HFFc6 (cell line): ENCODE measurements at regions not wholly inside any gene's neighbourhood (a gene's known extent, or its start where the extent isn't known, plus 50 kb on each side); places are given as distances from the start of the nearest gene placed in this dataset.

Source experiments
- DNase-seq: peaks from one replicate; pipeline ENCODE4 v3.0.0-alpha.2; 2018
- H3K27ac Mint-ChIP-seq: 2 replicates; pipeline ENCODE4 v1.8.0; 2020; ENCODE audit warnings: mild to moderate bottlenecking, mixed read lengths
- H3K27me3 Mint-ChIP-seq: 2 replicates; pipeline ENCODE4 v1.8.0; 2021; ENCODE audit warnings: mild to moderate bottlenecking, moderate library complexity, mixed read lengths; ENCODE audit not compliant: insufficient read depth
- H3K36me3 Mint-ChIP-seq: 2 replicates; pipeline ENCODE4 v1.8.0; 2021; ENCODE audit warnings: low read depth, mixed read lengths
- H3K4me1 Mint-ChIP-seq: 2 replicates; pipeline ENCODE4 v1.8.0; 2020; ENCODE audit warnings: low read depth, mixed read lengths
- H3K4me3 Mint-ChIP-seq: 2 replicates; pipeline ENCODE4 v1.8.0; 2020; ENCODE audit warnings: mild to moderate bottlenecking, moderate library complexity, mixed read lengths
- H3K9me3 Mint-ChIP-seq: 2 replicates; pipeline ENCODE4 v1.8.0; 2020; ENCODE audit warnings: mild to moderate bottlenecking, mixed read lengths
- CTCF ChIP-seq: fragments of 200-600 bp; sonication (generic); IDR thresholded peaks from 2 replicates; pipeline ENCODE4 v1.5.0; 2021; ENCODE audit warnings: antibody characterized with exemption, mild to moderate bottlenecking

GRCh38 chr1:103958699-103959098, 209.0 kb downstream of the AMY1C start:
- no peak overlapping the region for H3K27ac Mint-ChIP-seq
- H3K27me3 Mint-ChIP-seq: no peaks in the 10 kb centered on the region
- H3K4me3 Mint-ChIP-seq: no peak overlapping the region
- TF ChIP-seq CTCF: no peak
- no peak for DNase-seq
- H3K9me3 Mint-ChIP-seq: peaks cover 33% of the 10 kb centered on the region
- H3K4me1 Mint-ChIP-seq: no peaks in the 10 kb centered on the region
- H3K36me3 Mint-ChIP-seq: no peaks in the 10 kb centered on the region; the same call in 1 of the 2 replicates

GRCh38 chr1:103959565-103959964, 209.9 kb downstream of the AMY1C start:
- Mint-ChIP-seq H3K27me3 (no peaks in the 10 kb centered on the region), H3K27ac (no peak overlapping the region), H3K4me1 (no peaks in the 10 kb centered on the region), H3K4me3 (no peak overlapping the region), H3K36me3 (no peaks in the 10 kb centered on the region; the same call in 1 of the 2 replicates), H3K9me3 (peaks cover 29% of the 10 kb centered on the region)
- DNase-seq: no peak
- no peak for TF ChIP-seq CTCF

- no peaks in the 10 kb centered on the region; the same call in 1 of the 2 replicates for H3K36me3 Mint-ChIP-seq
- no peaks in the 10 kb centered on the region for H3K4me1 Mint-ChIP-seq
- H3K27ac Mint-ChIP-seq: no peak overlapping the region
- no peak for DNase-seq
- H3K4me3 Mint-ChIP-seq: no peak overlapping the region
- TF ChIP-seq CTCF: no peak
- H3K27me3 Mint-ChIP-seq: no peaks in the 10 kb centered on the region
- peaks cover 29% of the 10 kb centered on the region for H3K9me3 Mint-ChIP-seq
These were observed 210.3 kb downstream of the AMY1C start for GRCh38 chr1:103960045-103960444.

- DNase-seq: no peak
- H3K9me3 Mint-ChIP-seq: peaks cover 26% of the 10 kb centered on the region
- H3K27me3 Mint-ChIP-seq: no peaks in the 10 kb centered on the region
- no peaks in the 10 kb centered on the region; the same call in 1 of the 2 replicates for H3K36me3 Mint-ChIP-seq
- H3K4me3 Mint-ChIP-seq: no peak overlapping the region
- no peaks in the 10 kb centered on the region for H3K4me1 Mint-ChIP-seq
- no peak for TF ChIP-seq CTCF
- H3K27ac Mint-ChIP-seq: no peak overlapping the region
These were observed 211.0 kb downstream of the AMY1C start for GRCh38 chr1:103960710-103961109.

GRCh38 chr1:103986792-103987191, 237.1 kb downstream of the AMY1C start:
- Mint-ChIP-seq H3K27ac (no peak overlapping the region), H3K9me3 (peaks cover 19% of the 10 kb centered on the region), H3K36me3 (no peaks in the 10 kb centered on the region), H3K4me1 (no peaks in the 10 kb centered on the region), H3K27me3 (no peaks in the 10 kb centered on the region), H3K4me3 (no peak overlapping the region)
- no peak for DNase-seq
- TF ChIP-seq CTCF: no peak

- H3K27me3 Mint-ChIP-seq: no peaks in the 10 kb centered on the region
- no peak overlapping the region for H3K4me3 Mint-ChIP-seq
- no peak for TF ChIP-seq CTCF
- no peak for DNase-seq
- peaks cover 10% of the 10 kb centered on the region for H3K9me3 Mint-ChIP-seq
- H3K4me1 Mint-ChIP-seq: no peaks in the 10 kb centered on the region
- H3K27ac Mint-ChIP-seq: no peak overlapping the region
- no peaks in the 10 kb centered on the region for H3K36me3 Mint-ChIP-seq
These were observed 247.9 kb downstream of the AMY1C start for GRCh38 chr1:103997631-103998030.
